Vagina (tissue), 2 donors: ENCODE measurements at regions not wholly inside any gene's neighbourhood (a gene's known extent, or its start where the extent isn't known, plus 50 kb on each side); places are given as distances from the start of the nearest gene placed in this dataset.

ENCODE experiments used
- DNase-seq, 2 donors: peaks; one replicate each; pipeline ENCODE4 v3.0.0-alpha.2; 2017; ENCODE audit errors: extremely low spot score in 2 of 2
- H3K27ac ChIP-seq: fragments of 200-600 bp; sonication (generic); one replicate; pipeline ENCODE4 v1.5.1; 2019
- H3K27me3 ChIP-seq: fragments of 200-600 bp; sonication (generic); one replicate; pipeline ENCODE4 v1.5.1; 2019
- H3K36me3 ChIP-seq, 2 donors: fragments of 200-600 bp; sonication (generic); one replicate each; pipeline ENCODE4 v1.5.1; 2017 to 2019
- H3K4me1 ChIP-seq: fragments of 200-600 bp; sonication (generic); one replicate; pipeline ENCODE4 v1.5.1; 2019
- H3K4me3 ChIP-seq, 2 donors: fragments of 200-600 bp; sonication (generic); 1 replicate in 1 of 2; 2 replicates in 1 of 2; pipeline ENCODE4 v1.5.1; 2016 to 2019
- H3K9me3 ChIP-seq: fragments of 200-600 bp; sonication (generic); one replicate; pipeline ENCODE4 v1.5.1; 2019
- POLR2A ChIP-seq, 2 donors: fragments of 450-650 bp; IDR thresholded peaks; one replicate each; pipeline ENCODE4 v1.6.1; 2017; ENCODE audit warnings: antibody characterized with exemption in 2 of 2, mild to moderate bottlenecking in 2 of 2, moderate library complexity in 2 of 2
- POLR2AphosphoS5 ChIP-seq, 2 donors: sonication (generic); formaldehyde crosslinking; IDR thresholded peaks; one replicate each; pipeline ENCODE4 v1.9.0; 2017; ENCODE audit warnings: antibody characterized with exemption in 2 of 2, mild to moderate bottlenecking in 2 of 2, low read depth in 1 of 2; ENCODE audit not compliant: insufficient read depth in 1 of 2
- intact Hi-C: fragments of 100-400 bp; cut with DNase I; formaldehyde crosslinking; loops from one replicate; pipeline ENCODE4 v1.15.1; 2023
- TF ChIP-seq, protein P1 (sequence below), 3 experiments: fragments of 450-650 bp in 2 of 3; fragments of 200-600 bp in 1 of 3; sonication (generic) in 1 of 3; IDR thresholded peaks; one replicate each; pipeline ENCODE4 v1.5.1; 2017 to 2019; ENCODE audit warnings: antibody characterized with exemption in 3 of 3, mild to moderate bottlenecking in 2 of 3, moderate library complexity in 2 of 3

DNA sequence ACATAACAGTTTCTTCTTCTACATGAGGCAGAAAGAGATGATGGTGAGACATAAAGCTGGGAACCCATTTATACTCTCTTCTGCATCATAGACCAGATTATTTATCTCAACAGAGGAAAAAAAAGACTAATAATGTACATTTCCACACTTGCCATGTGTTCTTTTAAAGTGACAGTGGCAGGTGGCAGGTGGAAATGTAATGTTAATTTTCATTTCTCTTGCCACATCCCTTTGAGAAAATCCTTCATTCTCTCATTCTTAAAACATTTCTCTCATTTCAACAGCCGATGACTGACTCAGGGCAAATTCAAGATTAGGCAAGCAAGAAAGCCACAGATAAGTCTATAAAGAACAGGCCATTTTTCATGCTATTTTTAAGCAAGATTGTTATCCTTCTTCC lies 635.6 kb upstream of the SORCS1 start:
- no peaks in the 10 kb centered on the region for H3K27me3 ChIP-seq
- no peak for DNase-seq
- no peaks in the 10 kb centered on the region for H3K4me1 ChIP-seq
- H3K9me3 ChIP-seq: no peaks in the 10 kb centered on the region
- no peak for TF ChIP-seq POLR2A (IDR thresholded peaks at IDR 0.05)
- TF ChIP-seq, protein P1, sequence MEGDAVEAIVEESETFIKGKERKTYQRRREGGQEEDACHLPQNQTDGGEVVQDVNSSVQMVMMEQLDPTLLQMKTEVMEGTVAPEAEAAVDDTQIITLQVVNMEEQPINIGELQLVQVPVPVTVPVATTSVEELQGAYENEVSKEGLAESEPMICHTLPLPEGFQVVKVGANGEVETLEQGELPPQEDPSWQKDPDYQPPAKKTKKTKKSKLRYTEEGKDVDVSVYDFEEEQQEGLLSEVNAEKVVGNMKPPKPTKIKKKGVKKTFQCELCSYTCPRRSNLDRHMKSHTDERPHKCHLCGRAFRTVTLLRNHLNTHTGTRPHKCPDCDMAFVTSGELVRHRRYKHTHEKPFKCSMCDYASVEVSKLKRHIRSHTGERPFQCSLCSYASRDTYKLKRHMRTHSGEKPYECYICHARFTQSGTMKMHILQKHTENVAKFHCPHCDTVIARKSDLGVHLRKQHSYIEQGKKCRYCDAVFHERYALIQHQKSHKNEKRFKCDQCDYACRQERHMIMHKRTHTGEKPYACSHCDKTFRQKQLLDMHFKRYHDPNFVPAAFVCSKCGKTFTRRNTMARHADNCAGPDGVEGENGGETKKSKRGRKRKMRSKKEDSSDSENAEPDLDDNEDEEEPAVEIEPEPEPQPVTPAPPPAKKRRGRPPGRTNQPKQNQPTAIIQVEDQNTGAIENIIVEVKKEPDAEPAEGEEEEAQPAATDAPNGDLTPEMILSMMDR (IDR thresholded peaks at IDR 0.05): no peak
- no peak for TF ChIP-seq POLR2AphosphoS5 (IDR thresholded peaks at IDR 0.05; ENCODE audit: insufficient read depth in 1 of 2, low read depth in 1 of 2)
- no peak overlapping the region for H3K4me3 ChIP-seq
- H3K27ac ChIP-seq: no peak overlapping the region
- intact Hi-C loops: no loop called here
- no peaks in the 10 kb centered on the region for H3K36me3 ChIP-seq

DNA sequence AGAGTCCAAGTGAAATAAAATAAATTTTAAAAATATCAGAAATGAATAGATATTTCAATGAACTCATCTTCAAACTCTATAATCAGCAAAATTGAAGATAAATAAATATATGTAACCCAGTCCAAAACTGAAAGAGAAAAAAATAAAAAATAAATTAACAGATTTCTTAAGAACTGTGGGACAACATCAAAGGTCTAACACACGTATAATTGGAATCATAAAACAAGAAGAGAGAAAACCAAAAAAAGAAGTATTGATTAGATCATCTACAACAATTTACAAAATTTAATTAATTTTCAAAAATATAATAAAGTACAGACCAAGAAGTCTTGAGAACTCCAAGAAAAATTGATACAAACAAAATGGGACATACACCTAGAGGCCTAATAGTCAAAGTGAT lies 625.8 kb upstream of the SORCS1 start:
- no peak for TF ChIP-seq POLR2A (IDR thresholded peaks at IDR 0.05)
- no peak for TF ChIP-seq POLR2AphosphoS5 (IDR thresholded peaks at IDR 0.05; ENCODE audit: insufficient read depth in 1 of 2, low read depth in 1 of 2)
- TF ChIP-seq, protein P1 (IDR thresholded peaks at IDR 0.05): no peak
- no peak for DNase-seq

DNA sequence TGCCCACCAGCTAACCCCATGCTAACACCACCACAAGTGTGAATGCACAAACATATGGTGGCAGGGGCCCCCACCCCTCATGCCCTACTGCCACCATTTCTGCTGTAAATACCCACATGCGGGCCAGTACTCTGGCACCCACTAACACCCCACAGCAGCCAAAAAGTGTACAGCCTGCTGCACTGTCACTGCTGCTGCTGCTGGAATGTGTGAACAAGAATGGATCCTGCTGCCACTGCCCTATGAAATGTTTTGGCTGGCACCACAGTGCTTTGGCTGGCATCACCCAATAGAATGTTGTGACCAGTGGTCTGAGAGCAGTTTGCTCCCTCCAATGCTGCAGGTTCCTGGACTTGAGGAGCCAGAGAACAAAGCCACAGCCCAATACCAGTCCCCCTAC lies 606.6 kb upstream of the SORCS1 start:
- H3K27ac ChIP-seq: no peak overlapping the region
- no peak for DNase-seq
- H3K4me3 ChIP-seq: no peak overlapping the region
- H3K27me3 ChIP-seq: no peaks in the 10 kb centered on the region
- no peak for TF ChIP-seq POLR2A (IDR thresholded peaks at IDR 0.05)
- TF ChIP-seq, protein P1 (IDR thresholded peaks at IDR 0.05): no peak
- no peak for TF ChIP-seq POLR2AphosphoS5 (IDR thresholded peaks at IDR 0.05; ENCODE audit: insufficient read depth in 1 of 2, low read depth in 1 of 2)
- intact Hi-C loops: no loop called here
- no peaks in the 10 kb centered on the region for H3K9me3 ChIP-seq
- no peaks in the 10 kb centered on the region for H3K36me3 ChIP-seq
- H3K4me1 ChIP-seq: no peaks in the 10 kb centered on the region

More for the DNA sequence above, 625.8 kb upstream of the SORCS1 start:
- H3K36me3 ChIP-seq: no peaks in the 10 kb centered on the region
- no peak overlapping the region for H3K27ac ChIP-seq
- no peak overlapping the region for H3K4me3 ChIP-seq
- no peaks in the 10 kb centered on the region for H3K27me3 ChIP-seq
- no peaks in the 10 kb centered on the region for H3K4me1 ChIP-seq
- peaks cover 5% of the 10 kb centered on the region for H3K9me3 ChIP-seq
- intact Hi-C loops: no loop called here

DNA sequence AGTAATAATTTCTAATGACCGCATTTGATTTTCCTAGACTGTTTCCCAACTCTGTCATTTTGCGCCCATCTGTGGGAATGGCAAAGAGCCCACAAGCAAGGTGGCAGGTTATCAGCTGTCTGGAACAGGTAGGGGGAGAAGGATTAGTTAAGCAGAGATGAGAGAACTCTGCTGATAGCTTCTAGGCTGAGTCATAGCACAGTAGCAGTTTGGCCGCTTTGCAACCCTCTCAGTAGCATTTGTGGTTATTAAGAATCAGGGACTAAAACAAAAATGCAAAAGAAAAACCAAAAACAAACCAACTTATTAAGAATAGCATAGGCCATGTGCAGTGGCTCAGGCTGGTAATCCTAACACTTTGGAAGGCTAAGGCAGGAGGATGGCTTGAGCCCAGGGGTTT lies 602.7 kb upstream of the SORCS1 start:
- Histone ChIP-seq H3K4me1 (no peaks in the 10 kb centered on the region), H3K9me3 (no peaks in the 10 kb centered on the region)
- no peak for DNase-seq

DNA sequence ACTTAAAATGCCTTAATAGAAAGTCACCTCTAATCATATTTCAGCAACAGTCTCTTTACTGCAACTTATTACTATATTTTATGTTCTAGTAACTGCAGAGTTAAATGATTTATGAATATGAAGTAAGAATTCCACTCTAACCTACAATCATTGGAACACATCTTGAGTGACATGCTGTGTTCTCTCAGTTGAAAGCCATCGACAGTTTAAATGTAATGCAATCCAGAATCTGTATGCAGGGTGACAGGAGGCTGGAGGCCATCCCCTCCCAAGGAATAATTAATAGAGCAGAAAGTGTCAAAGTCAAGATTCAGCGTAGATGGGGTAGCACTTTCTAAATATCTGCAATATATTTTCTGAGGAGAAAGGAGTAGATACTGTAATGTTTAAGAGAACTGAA lies 590.3 kb upstream of the SORCS1 start:
- no peak for TF ChIP-seq POLR2AphosphoS5 (IDR thresholded peaks at IDR 0.05; ENCODE audit: insufficient read depth in 1 of 2, low read depth in 1 of 2)
- TF ChIP-seq, protein P1 (IDR thresholded peaks at IDR 0.05): no peak
- TF ChIP-seq POLR2A (IDR thresholded peaks at IDR 0.05): no peak
- H3K4me1 ChIP-seq: no peaks in the 10 kb centered on the region

More for the DNA sequence above, 602.7 kb upstream of the SORCS1 start:
- intact Hi-C loops: no loop called here
- H3K4me3 ChIP-seq: no peak overlapping the region
- H3K36me3 ChIP-seq: no peaks in the 10 kb centered on the region
- no peak overlapping the region for H3K27ac ChIP-seq
- TF ChIP-seq POLR2AphosphoS5 (IDR thresholded peaks at IDR 0.05; ENCODE audit: insufficient read depth in 1 of 2, low read depth in 1 of 2) (no peak), POLR2A (IDR thresholded peaks at IDR 0.05) (no peak)
- TF ChIP-seq, protein P1 (IDR thresholded peaks at IDR 0.05): no peak
- H3K27me3 ChIP-seq: no peaks in the 10 kb centered on the region

More for the DNA sequence above, 590.3 kb upstream of the SORCS1 start:
- intact Hi-C loops: no loop called here
- DNase-seq: no peak
- Histone ChIP-seq H3K9me3 (no peaks in the 10 kb centered on the region), H3K27ac (no peak overlapping the region), H3K27me3 (no peaks in the 10 kb centered on the region), H3K36me3 (no peaks in the 10 kb centered on the region), H3K4me3 (no peak overlapping the region)
